SU-DHL-6 (cell line): ENCODE measurements at regions not wholly inside any gene's neighbourhood (a gene's known extent, or its start where the extent isn't known, plus 50 kb on each side); places are given as distances from the start of the nearest gene placed in this dataset.

Experiments
- CTCF ChIP-seq: fragments of 200-600 bp; sonication (generic); IDR thresholded peaks from one replicate; pipeline ENCODE4 v1.5.1; 2017; ENCODE audit warnings: antibody characterized with exemption, mild to moderate bottlenecking, low read length, moderate library complexity; ENCODE audit not compliant: insufficient read depth, poor library complexity, severe bottlenecking
- EZH2phosphoT487 ChIP-seq: fragments of 200-600 bp; sonication (generic), shearing (Covaris generic); conservative IDR thresholded peaks from 2 replicates; pipeline ENCODE4 v1.6.1; 2018; ENCODE audit warnings: mild to moderate bottlenecking, antibody characterized with exemption, low read length, moderate library complexity, mixed read lengths

DNA sequence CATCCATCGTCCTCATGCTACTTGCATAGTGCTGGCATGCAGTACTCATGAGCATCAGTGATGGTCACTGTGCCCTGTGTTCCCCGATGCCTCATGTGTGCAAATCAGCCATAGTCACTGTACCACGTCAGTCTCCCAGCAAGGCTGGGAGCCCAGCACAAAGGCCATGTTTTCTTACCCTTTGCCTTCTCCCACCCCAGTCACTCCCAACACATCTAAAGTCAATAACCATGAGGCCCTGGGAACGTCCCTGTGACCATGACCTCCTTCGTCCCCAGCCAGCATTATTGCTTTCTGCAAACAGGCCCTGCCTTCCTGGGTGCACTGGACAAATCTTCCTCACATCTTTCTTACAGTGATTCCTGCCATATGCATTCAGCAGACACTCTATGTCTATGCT is 406.1 kb downstream of the ICE1 start:
- TF ChIP-seq CTCF: no peak
- TF ChIP-seq EZH2phosphoT487: no peak
